ENCODE measurements at regions not wholly inside any gene's neighbourhood (a gene's known extent, or its start where the extent isn't known, plus 50 kb on each side); places are given as distances from the start of the nearest gene placed in this dataset.

DNA sequence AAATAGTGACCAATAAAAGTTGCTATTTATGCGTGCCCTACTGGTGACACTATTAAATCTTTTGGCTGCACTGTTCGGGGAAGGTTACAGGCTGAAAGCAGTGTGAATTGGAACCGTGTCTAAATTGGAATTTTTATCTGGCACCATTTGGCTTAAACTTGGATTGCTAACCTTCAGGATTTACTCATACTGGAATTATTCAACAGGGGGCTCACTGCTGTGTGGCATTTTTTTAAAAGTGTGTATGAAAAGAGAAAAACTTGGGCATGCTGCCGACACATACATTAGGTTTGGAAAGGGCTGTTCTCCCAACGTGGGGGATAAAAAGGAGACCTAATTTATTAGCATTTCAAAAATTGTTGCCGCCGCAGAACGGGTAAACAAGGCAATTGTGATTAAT is 537.9 kb upstream of the MGMT start:
- Histone ChIP-seq H3K4me1 (ENCODE audit: control insufficient read depth in 5 of 5, insufficient read depth in 5 of 5, low read length in 5 of 5) (peaks cover 0 to 44% (median 9%) of the 10 kb centered on the region in 5 donors), H3K36me3 (ENCODE audit: control insufficient read depth in 4 of 4, insufficient read depth in 4 of 4, low read length in 4 of 4) (no peaks in the 10 kb centered on the region), H3K27me3 (ENCODE audit: control insufficient read depth in 3 of 3, insufficient read depth in 3 of 3, low read length in 2 of 3) (peaks cover 0 to 2% (median 0%) of the 10 kb centered on the region in 3 donors), H3K9ac (ENCODE audit: insufficient read depth in 1 of 2, low read length in 2 of 2) (no peak overlapping the region), H3K9me3 (ENCODE audit: control insufficient read depth in 4 of 4, insufficient read depth in 3 of 4, low read length in 3 of 4) (no peaks in the 10 kb centered on the region), H3K27ac (ENCODE audit: low read depth in 1 of 2, low read length in 1 of 2) (no peak overlapping the region), H3K4me3 (no peak overlapping the region)
- TF ChIP-seq, protein P1, sequence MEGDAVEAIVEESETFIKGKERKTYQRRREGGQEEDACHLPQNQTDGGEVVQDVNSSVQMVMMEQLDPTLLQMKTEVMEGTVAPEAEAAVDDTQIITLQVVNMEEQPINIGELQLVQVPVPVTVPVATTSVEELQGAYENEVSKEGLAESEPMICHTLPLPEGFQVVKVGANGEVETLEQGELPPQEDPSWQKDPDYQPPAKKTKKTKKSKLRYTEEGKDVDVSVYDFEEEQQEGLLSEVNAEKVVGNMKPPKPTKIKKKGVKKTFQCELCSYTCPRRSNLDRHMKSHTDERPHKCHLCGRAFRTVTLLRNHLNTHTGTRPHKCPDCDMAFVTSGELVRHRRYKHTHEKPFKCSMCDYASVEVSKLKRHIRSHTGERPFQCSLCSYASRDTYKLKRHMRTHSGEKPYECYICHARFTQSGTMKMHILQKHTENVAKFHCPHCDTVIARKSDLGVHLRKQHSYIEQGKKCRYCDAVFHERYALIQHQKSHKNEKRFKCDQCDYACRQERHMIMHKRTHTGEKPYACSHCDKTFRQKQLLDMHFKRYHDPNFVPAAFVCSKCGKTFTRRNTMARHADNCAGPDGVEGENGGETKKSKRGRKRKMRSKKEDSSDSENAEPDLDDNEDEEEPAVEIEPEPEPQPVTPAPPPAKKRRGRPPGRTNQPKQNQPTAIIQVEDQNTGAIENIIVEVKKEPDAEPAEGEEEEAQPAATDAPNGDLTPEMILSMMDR (IDR thresholded peaks at IDR 0.05; ENCODE audit: control extremely low read depth, extremely low read depth): no peak
- DNase-seq (peak; percentile 58 to 87 (median 82)), ATAC-seq (ENCODE audit: insufficient read depth, low FRiP score) (no peak)
- 67 to 69% methylated on average over 8 of the region's 8 CpGs for WGBS, 2 donors

DNA sequence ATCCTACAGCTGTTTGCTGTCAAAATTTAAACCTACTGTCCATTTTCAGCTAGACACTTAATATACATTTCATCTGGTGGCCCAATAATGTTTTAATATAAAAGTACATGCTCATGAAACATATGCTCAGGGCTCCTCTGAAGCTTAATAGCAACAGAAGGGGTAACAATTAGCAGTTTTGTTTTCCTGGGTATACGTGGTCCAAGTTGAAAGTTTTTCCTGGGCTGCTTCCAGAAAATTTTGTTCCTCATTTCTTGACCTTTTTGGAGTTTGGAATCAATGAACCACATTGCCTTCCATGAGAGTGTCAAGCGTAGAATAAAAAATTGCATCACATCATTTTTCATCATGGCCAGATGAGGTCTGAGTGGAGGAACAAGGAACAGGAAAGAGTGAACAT is 537.3 kb upstream of the MGMT start:
- DNase-seq (peak; percentile 25 to 94 (median 92)), ATAC-seq (ENCODE audit: insufficient read depth, low FRiP score) (no peak)
- H3K9ac ChIP-seq (ENCODE audit: insufficient read depth in 1 of 2, low read length in 2 of 2): no peak overlapping the region
- peaks cover 0 to 44% (median 9%) of the 10 kb centered on the region in 5 donors for H3K4me1 ChIP-seq (ENCODE audit: control insufficient read depth in 5 of 5, insufficient read depth in 5 of 5, low read length in 5 of 5)
- H3K9me3 ChIP-seq (ENCODE audit: control insufficient read depth in 4 of 4, insufficient read depth in 3 of 4, low read length in 3 of 4): no peaks in the 10 kb centered on the region
- H3K36me3 ChIP-seq (ENCODE audit: control insufficient read depth in 4 of 4, insufficient read depth in 4 of 4, low read length in 4 of 4): no peaks in the 10 kb centered on the region
- TF ChIP-seq, protein P1 (IDR thresholded peaks at IDR 0.05; ENCODE audit: control extremely low read depth, extremely low read depth): no peak
- peaks cover 0 to 2% (median 0%) of the 10 kb centered on the region in 3 donors for H3K27me3 ChIP-seq (ENCODE audit: control insufficient read depth in 3 of 3, insufficient read depth in 3 of 3, low read length in 2 of 3)
- no peak overlapping the region for H3K27ac ChIP-seq (ENCODE audit: low read depth in 1 of 2, low read length in 1 of 2)
- no peak overlapping the region for H3K4me3 ChIP-seq
- 38 to 39% methylated on average over 2 of the region's 2 CpGs for WGBS, 2 donors

DNA sequence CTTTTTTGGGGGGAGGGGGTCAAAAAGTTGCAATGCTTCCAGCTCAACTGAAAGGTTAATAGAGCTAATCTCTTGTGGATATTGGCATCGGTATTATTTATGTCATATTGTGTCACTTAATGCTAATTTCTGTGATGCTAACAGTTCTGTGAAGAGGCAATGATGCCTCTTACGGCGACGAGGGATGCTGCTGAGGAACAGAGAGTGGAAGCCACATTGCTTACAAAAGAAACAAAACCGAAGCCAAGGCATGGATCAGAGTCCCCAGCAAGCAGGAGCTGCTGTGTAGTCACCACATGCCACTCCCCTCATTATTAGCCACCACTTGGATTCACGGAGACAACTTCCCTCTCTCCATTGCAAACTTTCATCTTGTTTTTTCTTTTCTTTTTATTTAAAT is 536.5 kb upstream of the MGMT start:
- Histone ChIP-seq H3K9me3 (ENCODE audit: control insufficient read depth in 4 of 4, insufficient read depth in 3 of 4, low read length in 3 of 4) (no peaks in the 10 kb centered on the region), H3K27ac (ENCODE audit: low read depth in 1 of 2, low read length in 1 of 2) (no peak overlapping the region), H3K36me3 (ENCODE audit: control insufficient read depth in 4 of 4, insufficient read depth in 4 of 4, low read length in 4 of 4) (no peaks in the 10 kb centered on the region), H3K4me1 (ENCODE audit: control insufficient read depth in 5 of 5, insufficient read depth in 5 of 5, low read length in 5 of 5) (peaks cover 0 to 44% (median 9%) of the 10 kb centered on the region in 5 donors), H3K4me3 (no peak overlapping the region), H3K27me3 (ENCODE audit: control insufficient read depth in 3 of 3, insufficient read depth in 3 of 3, low read length in 2 of 3) (no peaks in the 10 kb centered on the region), H3K9ac (ENCODE audit: insufficient read depth in 1 of 2, low read length in 2 of 2) (no peak overlapping the region)
- DNase-seq (no peak), ATAC-seq (ENCODE audit: insufficient read depth, low FRiP score) (no peak)
- TF ChIP-seq, protein P1 (IDR thresholded peaks at IDR 0.05; ENCODE audit: control extremely low read depth, extremely low read depth): no peak
- 65 to 79% methylated on average over 6 of the region's 6 CpGs for WGBS, 2 donors

Data from lung (tissue), 11 donors.